ENCODE measurements at regions not wholly inside any gene's neighbourhood (a gene's known extent, or its start where the extent isn't known, plus 50 kb on each side); places are given as distances from the start of the nearest gene placed in this dataset.

DNA sequence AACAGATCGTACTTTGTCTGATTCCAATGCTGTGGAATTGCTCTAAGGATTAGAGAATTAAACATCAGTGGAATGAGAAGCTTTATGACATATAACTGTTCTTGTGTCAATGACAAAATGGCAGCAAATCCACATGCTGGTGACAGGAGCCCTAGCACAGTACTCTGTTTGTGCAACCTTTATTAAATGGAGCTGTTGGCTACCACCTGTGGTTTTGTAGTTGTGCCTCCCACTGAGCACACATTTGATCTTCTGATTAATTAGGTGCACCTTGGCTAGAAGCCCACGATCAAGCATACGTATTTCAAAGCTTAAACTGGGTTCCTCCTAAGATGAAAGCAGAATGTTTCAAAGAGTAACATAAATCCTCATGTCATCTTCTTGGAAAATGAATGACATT, 394.0 kb upstream of the IGFBP7 start:
- TF ChIP-seq CTCF (IDR thresholded peaks at IDR 0.05) = no peak
- no peak for TF ChIP-seq POLR2A (IDR thresholded peaks at IDR 0.05)
- no peak for TF ChIP-seq POLR2AphosphoS5 (IDR thresholded peaks at IDR 0.05)
- no peak for TF ChIP-seq EP300 (IDR thresholded peaks at IDR 0.05; ENCODE audit: low read depth)

Data from transverse colon (tissue), 4 donors.